H1 (cell line): ENCODE measurements at regions not wholly inside any gene's neighbourhood (a gene's known extent, or its start where the extent isn't known, plus 50 kb on each side); places are given as distances from the start of the nearest gene placed in this dataset.

ENCODE experiments used
- CTCF ChIA-PET: fragments of 300-600 bp; sonication (Branson Sonifier 250); formaldehyde crosslinking; loops from one replicate; lab custom pipeline; 2021; ENCODE audit not compliant: partially characterized antibody; lab: Charles Lee
- POLR2A ChIA-PET: fragments of 300-600 bp; sonication (Branson Sonifier 250); formaldehyde crosslinking; loops from one replicate; lab custom pipeline; 2021; ENCODE audit warnings: inconsistent platforms; ENCODE audit not compliant: partially characterized antibody; lab: Charles Lee
- DNase-seq, 2 experiments: peaks; one replicate each; pipeline versions ENCODE4 v3.0.0 to v3.0.0-alpha.2; 2010 to 2022; ENCODE audit warnings: low spot score in 2 of 2, low read depth in 1 of 2, mixed read lengths in 1 of 2
- FAIRE-seq: peaks from 2 replicates; lab custom pipeline; 2011; peaks lifted over from hg19 to GRCh38; lab: Jason Lieb, UNC
- H2AFZ ChIP-seq: 2 replicates; pipeline ENCODE4 v1.8.1; 2012; ENCODE audit warnings: low read length, inconsistent platforms
- H2AK5ac ChIP-seq: 2 replicates; pipeline ENCODE4 v1.6.1; 2013; ENCODE audit warnings: low read depth, low read length
- H2BK120ac ChIP-seq: replicated peaks from 2 replicates; pipeline ENCODE3; 2013; ENCODE audit warnings: low read depth, low read length, inconsistent platforms
- H2BK12ac ChIP-seq: 2 replicates; pipeline ENCODE4 v1.6.1; 2013; ENCODE audit warnings: low read depth, low read length
- H2BK15ac ChIP-seq: 2 replicates; pipeline ENCODE4 v1.6.1; 2013; ENCODE audit warnings: low read length
- H2BK20ac ChIP-seq: 2 replicates; pipeline ENCODE4 v1.6.1; 2013; ENCODE audit warnings: low read length
- H2BK5ac ChIP-seq: 2 replicates; pipeline ENCODE4 v1.6.1; 2013; ENCODE audit warnings: low read depth, low read length
- H3K14ac ChIP-seq: 2 replicates; pipeline ENCODE4 v1.6.1; 2013; ENCODE audit warnings: inconsistent platforms; ENCODE audit not compliant: insufficient read length
- H3K18ac ChIP-seq: 2 replicates; pipeline ENCODE4 v1.6.1; 2013; ENCODE audit warnings: low read length; ENCODE audit errors: extremely low read depth
- H3K23ac ChIP-seq: 2 replicates; pipeline ENCODE4 v1.6.1; 2013; ENCODE audit warnings: inconsistent platforms; ENCODE audit not compliant: insufficient read length
- H3K23me2 ChIP-seq: 2 replicates; pipeline ENCODE4 v1.6.1; 2013; ENCODE audit warnings: low read depth, low read length
- H3K27ac ChIP-seq: 2 replicates; pipeline ENCODE4 v1.6.1; 2011; ENCODE audit warnings: low read depth, low read length, inconsistent platforms
- H3K27me3 ChIP-seq, 4 experiments: replicated peaks in 1 of 4; 1 replicate in 1 of 4; 2 replicates in 3 of 4; pipeline versions ENCODE4 v1.6.1 to v1.8.1; 2011 to 2013; ENCODE audit warnings: low read length in 3 of 4, mild to moderate bottlenecking in 3 of 4, inconsistent platforms in 2 of 4, mixed read lengths in 2 of 4, moderate library complexity in 1 of 4; ENCODE audit not compliant: control insufficient read depth in 3 of 4, insufficient read depth in 3 of 4; ENCODE audit errors: extremely low read depth in 1 of 4
- H3K36me3 ChIP-seq, 4 experiments: 2 replicates each; pipeline versions ENCODE4 v1.6.1 to v1.8.1; 2011 to 2013; ENCODE audit warnings: mild to moderate bottlenecking in 4 of 4, low read length in 3 of 4, moderate library complexity in 2 of 4, control low read depth in 1 of 4, inconsistent platforms in 1 of 4; ENCODE audit not compliant: insufficient read depth in 4 of 4, control insufficient read depth in 2 of 4
- H3K4ac ChIP-seq: replicated peaks from 2 replicates; pipeline ENCODE3; 2013; ENCODE audit warnings: low read length, low read depth, mixed read lengths, inconsistent platforms; ENCODE audit not compliant: insufficient read length
- H3K4me1 ChIP-seq, 4 experiments: replicated peaks in 1 of 4; 1 replicate in 1 of 4; 2 replicates in 3 of 4; pipeline versions ENCODE4 v1.6.1 to v1.8.1; 2011 to 2013; ENCODE audit warnings: low read length in 3 of 4, inconsistent platforms in 2 of 4, mixed read lengths in 1 of 4; ENCODE audit not compliant: insufficient read depth in 4 of 4, control insufficient read depth in 3 of 4
- H3K4me2 ChIP-seq, 2 experiments: 2 replicates each; pipeline versions ENCODE4 v1.6.1 to v1.8.1; 2011 to 2013; ENCODE audit warnings: low read depth in 2 of 2, low read length in 2 of 2, control low read depth in 1 of 2, inconsistent platforms in 1 of 2, mild to moderate bottlenecking in 1 of 2; ENCODE audit not compliant: insufficient read depth in 1 of 2
- H3K4me3 ChIP-seq, 4 experiments: fragments of 200-600, 300-600 bp in 1 of 4; sonication (generic), shearing (Covaris generic), sonication (Bioruptor Twin) in 1 of 4; 2 replicates each; pipeline versions ENCODE4 v1.5.1 to v1.8.1; 2011 to 2016; ENCODE audit warnings: low read length in 4 of 4, low read depth in 3 of 4, control low read depth in 2 of 4, inconsistent platforms in 2 of 4, mild to moderate bottlenecking in 2 of 4, mixed read lengths in 1 of 4, moderate library complexity in 1 of 4; ENCODE audit not compliant: insufficient read depth in 2 of 4; ENCODE audit errors: extremely low read depth in 1 of 4
- H3K56ac ChIP-seq: replicated peaks from 2 replicates; pipeline ENCODE3; 2013; ENCODE audit warnings: low read depth, mild to moderate bottlenecking, mixed read lengths, low read length, inconsistent platforms; ENCODE audit not compliant: insufficient read length
- H3K79me1 ChIP-seq: 2 replicates; pipeline ENCODE4 v1.6.1; 2013; ENCODE audit warnings: low read depth, low read length, control low read depth
- H3K79me2 ChIP-seq, 2 experiments: 2 replicates each; pipeline versions ENCODE4 v1.6.1 to v1.8.1; 2012 to 2013; ENCODE audit warnings: low read length in 2 of 2, mild to moderate bottlenecking in 2 of 2, inconsistent platforms in 1 of 2; ENCODE audit not compliant: insufficient read depth in 2 of 2, control insufficient read depth in 1 of 2
- H3K9ac ChIP-seq, 4 experiments: replicated peaks in 1 of 4; 1 replicate in 1 of 4; 2 replicates in 3 of 4; pipeline versions ENCODE4 v1.6.1 to v1.8.1; 2011 to 2013; ENCODE audit warnings: low read depth in 3 of 4, low read length in 3 of 4, control low read depth in 2 of 4, mild to moderate bottlenecking in 2 of 4, moderate library complexity in 2 of 4, inconsistent platforms in 1 of 4; ENCODE audit errors: extremely low read depth in 1 of 4
- H3K9me3 ChIP-seq, 2 experiments: 2 replicates each; pipeline versions ENCODE4 v1.6.1 to v1.8.1; 2012 to 2013; ENCODE audit warnings: mild to moderate bottlenecking in 2 of 2, moderate library complexity in 2 of 2, control low read depth in 1 of 2, inconsistent platforms in 1 of 2, low read depth in 1 of 2, low read length in 1 of 2, mixed read lengths in 1 of 2; ENCODE audit not compliant: insufficient read depth in 2 of 2
- H4K20me1 ChIP-seq, 2 experiments: replicated peaks in 1 of 2; 2 replicates each; pipeline versions ENCODE3 to v1.8.1; 2011 to 2013; ENCODE audit warnings: inconsistent platforms in 2 of 2, low read length in 2 of 2, mild to moderate bottlenecking in 1 of 2; ENCODE audit not compliant: insufficient read depth in 2 of 2, control insufficient read depth in 1 of 2
- H4K5ac ChIP-seq: 2 replicates; pipeline ENCODE4 v1.6.1; 2013; ENCODE audit warnings: low read length, low read depth, mixed read lengths, inconsistent platforms; ENCODE audit not compliant: insufficient read length
- H4K8ac ChIP-seq: 2 replicates; pipeline ENCODE4 v1.8.0; 2013; ENCODE audit warnings: mild to moderate bottlenecking, moderate library complexity, low read length, inconsistent platforms; ENCODE audit not compliant: insufficient read depth; ENCODE audit errors: extremely low read depth
- H4K91ac ChIP-seq: replicated peaks from 2 replicates; pipeline ENCODE3; 2013; ENCODE audit warnings: low read length, mixed read lengths, inconsistent platforms; ENCODE audit not compliant: insufficient read length
- CBX5 ChIP-seq: fragments of 300-800, 300-1000 bp; sonication (generic); IDR thresholded peaks from 2 replicates; pipeline ENCODE4 v1.7.1; 2016; ENCODE audit warnings: antibody characterized with exemption, low read length, low read depth
- CTBP2 ChIP-seq: IDR thresholded peaks from 2 replicates; pipeline ENCODE4 v1.7.0; 2011; ENCODE audit warnings: borderline replicate concordance, mild to moderate bottlenecking, moderate library complexity, mixed read lengths, low read length; ENCODE audit not compliant: insufficient read depth, insufficient read length
- EGR1 ChIP-seq: IDR thresholded peaks from 2 replicates; pipeline ENCODE4 v1.6.1; 2011; ENCODE audit warnings: low read depth, low read length, borderline replicate concordance
- EP300 ChIP-seq, 2 experiments: IDR thresholded peaks; 1 replicate in 1 of 2; 2 replicates in 1 of 2; pipeline ENCODE4 v1.6.1; 2011 to 2012; ENCODE audit warnings: low read depth in 2 of 2, low read length in 2 of 2, mild to moderate bottlenecking in 2 of 2, borderline replicate concordance in 1 of 2, inconsistent platforms in 1 of 2, moderate library complexity in 1 of 2
- HDAC2 ChIP-seq, 2 experiments: fragments of 300-600 bp in 1 of 2; sonication (generic) in 1 of 2; IDR thresholded peaks; 2 replicates each; pipeline ENCODE4 v1.6.1; 2011 to 2012; ENCODE audit warnings: low read depth in 2 of 2, low read length in 2 of 2, mild to moderate bottlenecking in 2 of 2, moderate library complexity in 2 of 2, borderline replicate concordance in 1 of 2, inconsistent platforms in 1 of 2
- KDM5A ChIP-seq: fragments of 200-600 bp; IDR thresholded peaks from 2 replicates; pipeline ENCODE4 v1.7.1; 2012; ENCODE audit warnings: mild to moderate bottlenecking, low read length, inconsistent platforms, mixed read lengths
- NRF1 ChIP-seq: IDR thresholded peaks from 2 replicates; pipeline ENCODE4 v1.6.1; 2011; ENCODE audit warnings: mild to moderate bottlenecking, low read depth, low read length, improper control_type of control experiment
- RXRA ChIP-seq: IDR thresholded peaks from 2 replicates; pipeline ENCODE4 v1.6.1; 2011; ENCODE audit warnings: low read depth, mild to moderate bottlenecking, low read length, moderate library complexity; ENCODE audit not compliant: insufficient read depth
- SAP30 ChIP-seq: fragments of 300-600 bp; sonication (generic); IDR thresholded peaks from 2 replicates; pipeline ENCODE4 v1.7.1; 2012; ENCODE audit warnings: low read length, moderate library complexity, mild to moderate bottlenecking, inconsistent platforms; ENCODE audit not compliant: insufficient read depth, insufficient replicate concordance
- TBP ChIP-seq: IDR thresholded peaks from 2 replicates; pipeline ENCODE4 v1.6.1; 2011; ENCODE audit warnings: low read depth, low read length, improper control_type of control experiment
- ZNF274 ChIP-seq: IDR thresholded peaks from 2 replicates; pipeline ENCODE4 v1.7.0; 2012; ENCODE audit warnings: low read length, borderline replicate concordance; ENCODE audit errors: extremely low read depth
- WGBS, 2 experiments: shearing (Covaris generic) in 1 of 2; methylation state at CpG; one replicate each; pipeline versions ENCODE4 v1.1.6 to v1.1.7; 2013 to 2015; ENCODE audit warnings: low lambda C conversion rate in 2 of 2, mixed read lengths in 2 of 2, inconsistent platforms in 1 of 2, low coverage in 1 of 2, missing lambda C conversion rate in 1 of 2; ENCODE audit not compliant: insufficient replicate concordance in 2 of 2, insufficient coverage in 1 of 2, insufficient read length in 1 of 2; ENCODE audit errors: extremely low coverage in 1 of 2, missing lambda C conversion rate in 1 of 2; 5-methylcytosine and 5-hydroxymethylcytosine counted together
- TF ChIP-seq, protein P1 (sequence below): IDR thresholded peaks from 2 replicates; pipeline ENCODE4 v1.6.1; 2012; ENCODE audit warnings: inconsistent platforms

DNA sequence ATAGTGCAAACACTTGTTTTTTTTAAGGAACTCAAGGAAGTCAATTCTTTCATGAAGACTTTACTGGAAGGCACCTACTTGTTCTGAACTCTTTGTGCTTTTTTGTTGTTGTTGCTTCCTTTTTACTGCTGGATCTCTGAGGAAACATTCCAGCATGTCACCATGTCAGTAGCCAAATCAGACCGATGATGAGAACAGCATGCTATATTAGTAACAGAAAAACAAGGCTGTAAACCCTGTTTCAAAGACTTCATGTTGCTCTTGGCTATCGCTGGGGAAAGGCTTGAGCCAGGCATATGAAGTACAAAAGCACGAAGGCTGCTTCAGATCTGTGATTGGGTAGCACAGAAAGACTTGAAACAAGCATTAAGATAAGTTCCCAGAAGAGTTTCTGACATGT, 125.6 kb upstream of the SLC5A12 start:
- no peaks in the 10 kb centered on the region for H3K79me2 ChIP-seq
- no peak overlapping the region for H3K56ac ChIP-seq
- WGBS, 2 experiments = 88% methylated on average over 3 of the region's 3 CpGs; no CpG with 5 or more reads in 1 of the 2 experiments
- no peak overlapping the region for H2BK15ac ChIP-seq
- no peak overlapping the region for H3K4me2 ChIP-seq
- no peak overlapping the region for H3K27ac ChIP-seq
- H3K9me3 ChIP-seq = no peaks in the 10 kb centered on the region
- no peak overlapping the region for H4K91ac ChIP-seq
- H3K18ac ChIP-seq = no peak overlapping the region
- no peak overlapping the region for H2AK5ac ChIP-seq
- DNase-seq = no peak
- H3K23me2 ChIP-seq = no peaks in the 10 kb centered on the region; the same call in 1 of the 2 replicates
- H2BK12ac ChIP-seq = no peak overlapping the region
- ChIA-PET POLR2A (no interaction called here), CTCF (no interaction called here)
- no peaks in the 10 kb centered on the region for H3K4me1 ChIP-seq
- peak; percentile 50 for FAIRE-seq
- no peak overlapping the region for H3K23ac ChIP-seq
- H2BK120ac ChIP-seq = no peak overlapping the region
- H3K27me3 ChIP-seq = no peaks in the 10 kb centered on the region
- no peaks in the 10 kb centered on the region for H3K79me1 ChIP-seq
- no peaks in the 10 kb centered on the region for H3K36me3 ChIP-seq
- no peaks in the 10 kb centered on the region for H4K20me1 ChIP-seq
- no peak overlapping the region for H4K5ac ChIP-seq
- H2BK5ac ChIP-seq = no peak overlapping the region
- H3K9ac ChIP-seq = no peak overlapping the region
- no peak overlapping the region for H3K4ac ChIP-seq
- H2BK20ac ChIP-seq = no peak overlapping the region
- no peak overlapping the region for H2AFZ ChIP-seq
- no peak overlapping the region for H3K4me3 ChIP-seq
- H4K8ac ChIP-seq = no peak overlapping the region
- H3K14ac ChIP-seq = no peak overlapping the region
- TF ChIP-seq ZNF274 (no peak), SAP30 (no peak), CTBP2 (no peak), TBP (no peak), KDM5A (no peak), HDAC2 (IDR thresholded peaks at IDR 0.05; ENCODE audit: borderline replicate concordance in 1 of 2, low read depth in 2 of 2, low read length in 2 of 2) (no peak), CBX5 (no peak), EGR1 (no peak), NRF1 (no peak), RXRA (no peak), EP300 (IDR thresholded peaks at IDR 0.05; ENCODE audit: borderline replicate concordance in 1 of 2, low read depth in 2 of 2, low read length in 2 of 2) (no peak)
- TF ChIP-seq, protein P1, sequence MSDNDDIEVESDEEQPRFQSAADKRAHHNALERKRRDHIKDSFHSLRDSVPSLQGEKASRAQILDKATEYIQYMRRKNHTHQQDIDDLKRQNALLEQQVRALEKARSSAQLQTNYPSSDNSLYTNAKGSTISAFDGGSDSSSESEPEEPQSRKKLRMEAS = no peak
